OCI-LY1 (cell line): ENCODE measurements at regions not wholly inside any gene's neighbourhood (a gene's known extent, or its start where the extent isn't known, plus 50 kb on each side); places are given as distances from the start of the nearest gene placed in this dataset.

ENCODE experiments used
- EZH2 ChIP-seq: fragments of 200-600 bp; sonication (generic), shearing (Covaris generic); IDR thresholded peaks from 2 replicates; pipeline ENCODE4 v1.8.0; 2017; ENCODE audit warnings: borderline replicate concordance, mixed run types, mild to moderate bottlenecking, antibody characterized with exemption, low read length, moderate library complexity, mixed read lengths
- TF ChIP-seq, protein P1 (sequence below): fragments of 200-600 bp; sonication (generic), shearing (Covaris generic); IDR thresholded peaks from 2 replicates; pipeline ENCODE4 v1.5.1; 2017; ENCODE audit warnings: mild to moderate bottlenecking, antibody characterized with exemption, low read length, moderate library complexity, mixed read lengths

- TF ChIP-seq, protein P1, sequence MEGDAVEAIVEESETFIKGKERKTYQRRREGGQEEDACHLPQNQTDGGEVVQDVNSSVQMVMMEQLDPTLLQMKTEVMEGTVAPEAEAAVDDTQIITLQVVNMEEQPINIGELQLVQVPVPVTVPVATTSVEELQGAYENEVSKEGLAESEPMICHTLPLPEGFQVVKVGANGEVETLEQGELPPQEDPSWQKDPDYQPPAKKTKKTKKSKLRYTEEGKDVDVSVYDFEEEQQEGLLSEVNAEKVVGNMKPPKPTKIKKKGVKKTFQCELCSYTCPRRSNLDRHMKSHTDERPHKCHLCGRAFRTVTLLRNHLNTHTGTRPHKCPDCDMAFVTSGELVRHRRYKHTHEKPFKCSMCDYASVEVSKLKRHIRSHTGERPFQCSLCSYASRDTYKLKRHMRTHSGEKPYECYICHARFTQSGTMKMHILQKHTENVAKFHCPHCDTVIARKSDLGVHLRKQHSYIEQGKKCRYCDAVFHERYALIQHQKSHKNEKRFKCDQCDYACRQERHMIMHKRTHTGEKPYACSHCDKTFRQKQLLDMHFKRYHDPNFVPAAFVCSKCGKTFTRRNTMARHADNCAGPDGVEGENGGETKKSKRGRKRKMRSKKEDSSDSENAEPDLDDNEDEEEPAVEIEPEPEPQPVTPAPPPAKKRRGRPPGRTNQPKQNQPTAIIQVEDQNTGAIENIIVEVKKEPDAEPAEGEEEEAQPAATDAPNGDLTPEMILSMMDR = no peak
- no peak for TF ChIP-seq EZH2
These were observed 159.8 kb upstream of the GLRA1 start for GRCh38 chr5:152084476-152084875.
